Stimulated activated CD4-positive, alpha-beta T cell treated with anti-CD3 and anti-CD28 coated beads, Interleukin-15, amount 100 ng/mL, for 24 hours (primary cell): ENCODE measurements at regions not wholly inside any gene's neighbourhood (a gene's known extent, or its start where the extent isn't known, plus 50 kb on each side); places are given as distances from the start of the nearest gene placed in this dataset.

ENCODE experiments used
- DNase-seq: peaks from one replicate; pipeline ENCODE4 v3.0.0-alpha.2; 2020

DNA sequence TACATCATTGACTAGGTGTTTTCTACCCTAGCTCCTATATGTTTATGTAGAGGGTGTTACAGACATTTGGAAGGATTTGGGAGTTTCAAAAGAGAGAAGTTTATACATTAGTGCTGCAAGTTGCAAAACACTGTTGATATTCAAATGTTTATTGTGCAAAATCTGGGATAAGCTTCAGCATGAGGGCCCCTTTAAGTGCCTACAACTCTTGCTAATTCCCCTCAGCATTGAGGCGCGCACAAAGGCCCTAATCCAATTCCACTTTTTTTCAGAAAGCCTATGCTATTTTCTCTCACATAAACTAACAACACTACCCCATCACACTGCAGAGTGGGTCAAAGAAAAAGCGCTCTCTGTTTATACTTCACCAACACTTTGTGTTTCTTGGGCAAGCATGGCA is 208.0 kb downstream of the NR2F2 start:
- DNase-seq, result no peak

DNA sequence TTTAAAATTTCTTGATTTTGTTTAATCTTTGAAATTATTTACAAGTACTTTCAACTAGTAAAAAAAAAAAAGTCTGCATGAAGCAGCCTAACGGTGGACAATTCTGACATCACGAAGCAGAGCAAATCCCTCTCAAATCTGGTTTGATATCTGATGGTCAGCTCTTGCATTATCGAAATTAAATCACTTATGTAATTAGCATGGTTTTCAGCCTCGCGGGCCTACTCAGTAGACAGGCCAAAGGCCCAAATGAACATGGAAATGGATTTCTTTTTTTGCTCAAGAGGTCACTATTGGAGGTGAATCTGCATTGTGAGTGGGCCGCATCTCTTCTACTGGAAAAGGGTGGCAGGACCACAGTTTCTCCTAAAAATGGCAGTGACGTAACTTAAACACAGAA is 209.8 kb downstream of the NR2F2 start:
- DNase-seq, result no peak

DNA sequence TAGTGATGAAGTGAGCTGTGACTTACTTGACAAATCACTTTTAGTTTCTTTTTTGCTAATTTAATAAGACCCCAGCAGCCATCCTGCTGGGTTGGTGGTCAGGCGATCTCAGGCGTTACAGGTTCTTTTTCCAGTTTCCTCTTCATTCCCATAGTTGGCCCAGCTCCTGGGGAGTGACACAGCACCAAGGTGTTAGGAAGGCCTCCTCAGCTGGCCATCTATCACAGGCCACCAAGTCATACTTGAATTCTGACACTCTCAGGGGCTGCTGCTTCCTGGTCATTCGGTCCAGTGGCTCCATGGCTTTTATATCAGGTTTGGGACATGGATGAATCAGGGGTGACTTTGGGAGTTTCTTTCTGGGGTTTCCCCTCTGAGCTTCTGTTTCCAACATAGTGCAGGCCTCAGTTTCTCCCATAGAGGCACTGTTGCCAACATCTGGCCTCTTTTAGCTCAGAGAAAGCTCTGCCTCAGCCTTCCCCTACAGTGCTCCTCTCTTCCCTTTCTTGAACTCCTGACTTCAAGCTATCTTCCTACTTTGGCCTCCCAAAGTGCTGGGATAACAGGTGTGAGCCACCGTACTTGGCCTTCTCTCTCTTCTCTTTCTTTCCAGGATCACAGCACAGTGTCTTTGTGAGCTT is 211.8 kb downstream of the NR2F2 start:
- no peak for DNase-seq

DNA sequence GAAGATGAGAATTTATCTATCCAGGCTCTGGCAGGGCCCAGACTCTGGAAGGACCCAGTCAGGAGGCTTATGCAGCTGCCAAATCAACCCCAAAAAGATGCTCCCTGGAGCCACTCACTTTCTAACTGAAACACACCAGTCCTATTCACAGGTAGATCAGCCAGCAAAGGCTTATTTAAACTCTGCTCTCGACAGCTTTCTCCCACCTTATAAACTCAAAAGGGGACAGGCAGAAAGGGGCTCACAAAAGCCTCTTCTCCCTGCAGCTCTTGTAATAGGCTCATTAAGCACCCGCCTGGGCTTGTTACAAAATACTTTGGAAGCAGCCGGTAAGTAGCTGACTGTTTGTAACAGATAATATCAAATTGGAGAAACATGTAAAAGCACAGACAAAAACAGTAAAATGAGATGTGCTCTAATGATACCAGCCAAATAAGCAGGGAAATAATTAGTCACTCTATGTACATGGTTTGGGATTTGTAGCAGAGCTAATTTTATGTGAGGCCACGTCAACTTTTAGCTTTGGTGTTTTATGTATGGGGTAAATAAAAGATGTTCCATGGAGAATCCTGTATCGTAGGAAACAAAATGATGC is 213.8 kb downstream of the NR2F2 start:
- DNase-seq, result no peak

DNA sequence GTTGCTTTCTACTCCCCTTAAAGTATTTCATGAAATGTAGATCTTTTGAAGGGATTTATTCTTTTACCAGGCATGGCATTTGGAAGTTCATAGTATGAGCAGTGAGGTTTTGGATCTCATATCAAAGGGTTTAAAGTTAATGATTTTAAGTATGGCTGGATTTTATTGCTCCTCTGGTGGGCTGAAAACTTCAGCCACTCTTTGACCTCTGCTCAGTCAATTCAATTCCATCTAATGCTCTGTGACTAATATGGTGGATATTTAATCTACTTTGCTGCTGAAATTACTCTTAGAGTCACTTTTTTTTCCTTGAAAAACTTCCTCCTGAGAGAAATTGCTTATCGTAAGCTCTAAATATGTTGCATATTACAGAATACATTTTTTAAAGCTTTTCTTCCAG is 218.6 kb downstream of the NR2F2 start:
- no peak for DNase-seq

DNA sequence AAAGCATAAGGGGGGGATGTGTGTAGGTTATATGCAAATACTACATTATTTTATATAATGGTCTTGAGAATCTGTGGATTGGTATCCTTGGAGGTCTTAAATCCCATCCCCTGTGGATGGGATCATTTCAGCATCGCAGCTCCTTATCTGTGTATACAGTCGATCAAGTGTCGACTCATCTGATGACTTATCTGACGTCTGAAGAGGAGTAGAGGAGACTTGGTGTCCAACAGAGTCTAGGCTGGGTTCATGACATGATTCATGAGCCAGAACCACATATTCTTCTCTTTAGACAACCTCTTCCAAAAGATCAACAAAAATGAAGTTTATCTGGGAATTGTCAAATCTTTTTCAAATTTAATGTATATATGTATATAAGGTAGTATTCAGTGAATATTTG is 220.7 kb downstream of the NR2F2 start:
- DNase-seq, result no peak

DNA sequence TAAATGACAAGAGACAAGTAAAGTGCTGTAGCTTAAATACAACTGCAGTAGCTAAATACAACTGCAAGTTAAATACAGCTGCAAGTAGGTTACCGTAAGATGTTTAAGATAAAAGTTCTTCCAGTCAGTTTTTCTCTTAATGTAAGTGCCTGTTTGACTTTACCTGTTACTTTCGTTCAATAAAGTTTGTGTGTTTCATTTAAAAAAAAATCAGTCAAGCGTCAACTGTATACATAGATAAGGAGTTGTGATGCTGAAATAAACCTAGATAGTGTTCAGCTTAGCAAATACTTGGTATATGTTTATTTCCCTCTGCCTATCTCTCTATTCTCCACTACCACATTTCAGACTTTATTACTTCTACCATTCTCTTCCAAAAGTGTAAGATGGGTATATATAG is 221.2 kb downstream of the NR2F2 start:
- DNase-seq, result no peak

DNA sequence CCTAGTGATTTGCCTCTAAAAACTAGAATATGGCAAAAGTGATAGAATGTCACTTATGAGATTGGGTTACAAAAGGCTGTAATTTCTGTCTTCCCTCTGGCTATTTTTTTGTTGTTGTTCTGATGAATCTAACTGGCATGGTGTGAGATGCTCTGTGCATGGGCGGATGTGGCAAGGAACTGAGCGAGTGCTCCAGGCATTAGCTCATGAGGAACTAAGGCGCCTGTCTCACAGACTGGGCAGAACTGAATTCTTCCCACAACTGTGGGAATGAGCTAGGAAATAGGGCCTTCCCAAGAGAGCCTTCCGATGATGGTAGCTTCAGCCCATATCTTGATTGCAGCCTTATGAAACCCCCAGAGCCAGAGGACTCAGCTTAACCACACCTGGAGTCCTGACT is 222.5 kb downstream of the NR2F2 start:
- no peak for DNase-seq

DNA sequence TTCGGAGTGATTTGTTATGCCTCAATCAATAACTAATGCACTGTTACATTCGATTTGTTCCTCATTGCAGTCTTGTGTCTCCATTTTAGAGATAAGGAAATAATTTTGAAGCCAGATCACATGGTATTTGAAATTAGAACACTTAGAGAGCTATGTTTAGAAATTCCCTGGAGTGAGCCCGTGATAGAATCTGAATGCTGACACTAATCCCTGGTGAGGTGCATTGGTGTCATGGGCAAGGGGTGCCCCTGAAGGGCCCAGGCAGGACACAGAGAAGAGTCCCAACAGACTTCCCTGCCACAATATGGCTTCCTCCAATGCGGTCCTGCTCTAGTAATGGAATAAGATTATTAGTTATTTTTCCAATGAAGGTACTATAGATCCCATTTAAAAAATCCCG is 223.0 kb downstream of the NR2F2 start:
- DNase-seq, result no peak

DNA sequence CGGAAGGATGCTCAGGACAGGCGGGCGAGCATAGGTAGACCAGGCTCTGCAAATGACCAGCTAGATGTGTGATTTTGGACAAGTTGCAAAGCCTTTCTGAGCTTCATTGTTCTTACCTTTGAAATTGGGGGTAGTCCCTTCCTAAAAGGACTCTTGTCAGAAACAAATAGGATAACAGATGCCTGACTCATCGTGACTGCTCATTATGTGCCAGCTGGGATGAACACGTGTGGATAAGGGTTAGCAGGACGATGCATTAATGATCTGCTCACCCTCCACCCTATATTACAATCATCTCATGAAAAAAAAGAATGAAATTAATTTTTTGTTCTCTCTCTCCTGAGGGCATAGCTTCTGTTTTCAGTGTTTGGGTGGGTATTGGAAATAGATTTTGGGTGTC is 223.4 kb downstream of the NR2F2 start:
- no peak for DNase-seq

DNA sequence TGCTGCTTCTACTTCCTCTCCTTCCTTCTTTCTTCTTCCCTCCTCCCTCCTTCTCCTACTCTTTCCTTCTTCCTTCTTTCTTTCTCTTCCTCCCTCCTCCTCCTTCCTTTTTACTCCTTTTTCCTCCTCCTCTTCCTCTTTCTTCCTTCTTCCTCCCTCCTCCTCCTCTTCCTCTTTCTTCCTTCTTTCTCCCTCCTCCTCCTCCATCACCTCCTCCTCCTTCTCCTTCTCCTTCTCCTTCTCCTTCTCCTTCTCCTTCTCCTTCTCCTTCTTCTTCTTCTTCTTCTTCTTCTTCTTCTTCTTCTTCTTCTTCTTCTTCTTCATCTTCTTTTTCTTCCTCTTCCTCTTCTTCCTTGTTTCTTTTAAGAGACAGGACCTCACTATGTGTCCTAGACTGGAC is 224.0 kb downstream of the NR2F2 start:
- no peak for DNase-seq

DNA sequence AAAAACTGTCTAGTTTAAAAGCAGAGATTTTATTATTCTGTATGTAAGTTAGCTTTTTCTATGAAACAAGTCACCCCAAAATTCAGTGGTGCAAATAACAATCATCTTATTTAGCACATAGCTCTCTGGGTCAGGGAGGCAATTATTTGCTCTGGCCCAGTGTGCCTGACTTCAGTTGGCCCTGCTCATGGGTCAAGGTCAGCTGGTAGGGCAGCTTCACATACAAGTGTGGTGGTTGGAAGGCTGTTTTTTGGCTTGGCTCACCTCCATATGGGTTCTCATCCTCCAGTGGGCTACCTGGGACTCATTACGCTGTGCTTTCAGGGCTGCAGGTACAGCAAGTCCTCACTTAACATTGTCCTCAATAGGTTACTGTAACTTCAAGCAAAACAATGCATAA is 228.6 kb downstream of the NR2F2 start:
- DNase-seq, result no peak

DNA sequence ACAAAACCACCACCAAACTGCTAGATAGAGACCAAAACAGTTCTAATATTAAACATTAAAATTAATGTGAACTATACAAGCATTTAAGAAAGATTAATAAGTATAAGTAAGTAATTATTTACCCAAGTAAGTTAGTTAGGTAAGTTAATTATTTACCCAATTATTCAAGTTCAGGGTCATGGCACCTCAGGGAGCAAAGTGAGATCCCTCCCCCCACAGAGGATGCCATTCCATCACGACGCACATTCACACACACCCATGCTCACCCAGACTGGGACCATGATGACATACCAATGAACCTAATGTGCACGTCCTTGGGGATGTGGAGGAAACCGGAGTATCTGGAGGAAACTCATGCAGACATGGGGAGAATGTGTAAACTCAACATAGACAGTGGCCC is 229.1 kb downstream of the NR2F2 start:
- no peak for DNase-seq

DNA sequence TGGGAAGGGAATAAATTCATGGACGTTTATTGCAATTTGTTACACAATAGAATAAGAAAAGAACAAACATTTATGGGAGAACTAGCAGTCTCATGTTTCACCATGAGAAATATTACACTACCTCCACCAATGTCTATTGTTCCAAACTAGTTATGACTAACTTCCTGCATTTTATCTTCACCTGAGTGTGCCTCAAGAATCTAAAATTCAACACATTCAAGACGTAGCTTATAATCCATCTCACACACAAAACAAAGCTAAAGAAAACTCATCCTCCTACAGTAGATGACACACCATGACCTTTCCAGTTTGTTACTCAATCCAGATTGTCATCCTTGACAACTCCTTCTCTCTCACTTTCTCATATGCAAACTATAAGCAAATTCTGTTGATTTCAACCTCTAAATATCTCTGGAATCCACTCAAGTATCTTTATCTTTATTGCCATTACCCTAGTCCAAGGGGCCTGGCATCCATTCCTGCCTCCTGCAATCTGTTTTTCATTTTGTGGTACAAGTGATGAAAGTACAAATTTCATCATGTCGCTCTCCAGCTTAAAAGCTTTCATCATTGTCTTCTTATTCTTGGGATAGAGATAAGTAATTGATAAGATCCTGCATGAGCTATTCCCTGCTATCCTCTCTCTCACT is 229.9 kb downstream of the NR2F2 start:
- no peak for DNase-seq

DNA sequence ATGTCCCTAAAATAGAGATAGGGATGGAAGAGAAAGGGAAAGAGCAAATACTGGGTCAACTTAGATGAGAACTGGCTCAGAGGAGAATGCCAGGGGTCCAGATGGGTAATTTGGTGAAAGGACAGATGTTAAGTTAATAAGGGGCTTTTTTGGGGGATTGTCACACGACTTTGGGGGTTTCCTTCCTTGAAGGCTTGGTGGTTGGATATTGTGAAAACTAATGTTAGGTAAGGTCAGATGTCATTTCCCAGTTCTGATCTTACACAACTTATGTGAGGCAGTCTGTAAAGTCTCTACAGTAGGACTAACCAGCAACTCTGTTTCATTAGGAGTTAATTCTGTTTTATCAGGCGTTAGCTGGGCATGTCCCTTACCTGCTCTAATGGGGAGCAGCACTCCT is 231.1 kb downstream of the NR2F2 start:
- DNase-seq, result no peak

DNA sequence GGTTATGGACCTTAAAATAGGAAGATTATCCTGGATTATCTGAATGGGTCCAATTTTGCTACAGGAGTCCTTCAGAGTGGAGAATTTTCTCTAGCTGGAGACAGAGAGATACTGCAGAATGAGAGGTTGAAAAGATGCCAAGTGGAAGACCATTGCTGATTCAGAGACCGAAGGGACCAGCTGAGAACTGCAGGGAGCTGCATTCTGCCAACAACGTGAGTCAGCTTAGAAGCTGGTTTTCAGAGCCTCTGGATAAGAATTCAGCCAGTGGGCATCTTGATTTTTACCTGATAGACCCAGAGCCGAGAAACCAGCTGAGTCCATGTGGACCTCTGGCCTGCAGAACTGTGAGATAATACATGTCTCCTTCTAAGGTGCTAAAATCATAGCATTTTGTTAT is 234.0 kb downstream of the NR2F2 start:
- no peak for DNase-seq

DNA sequence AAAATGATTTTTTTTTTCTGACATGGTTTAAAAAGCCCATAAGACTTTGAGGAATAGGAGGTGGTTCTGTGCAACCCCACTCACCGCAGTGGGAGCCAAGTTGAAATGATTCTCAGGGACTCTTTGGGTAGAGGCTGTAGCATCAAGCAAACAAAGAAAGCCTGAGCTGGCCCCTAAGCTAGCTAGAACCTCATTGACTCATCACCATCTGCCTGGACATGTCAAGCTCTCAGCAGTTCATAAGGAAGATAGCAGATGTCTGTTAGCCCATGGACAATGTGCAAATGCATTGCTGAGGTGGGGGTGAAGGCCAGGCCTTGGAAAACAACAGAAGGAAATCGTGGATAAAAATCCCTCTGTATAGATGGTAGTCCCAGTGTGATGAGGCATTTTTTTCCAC is 234.8 kb downstream of the NR2F2 start:
- DNase-seq, result no peak

DNA sequence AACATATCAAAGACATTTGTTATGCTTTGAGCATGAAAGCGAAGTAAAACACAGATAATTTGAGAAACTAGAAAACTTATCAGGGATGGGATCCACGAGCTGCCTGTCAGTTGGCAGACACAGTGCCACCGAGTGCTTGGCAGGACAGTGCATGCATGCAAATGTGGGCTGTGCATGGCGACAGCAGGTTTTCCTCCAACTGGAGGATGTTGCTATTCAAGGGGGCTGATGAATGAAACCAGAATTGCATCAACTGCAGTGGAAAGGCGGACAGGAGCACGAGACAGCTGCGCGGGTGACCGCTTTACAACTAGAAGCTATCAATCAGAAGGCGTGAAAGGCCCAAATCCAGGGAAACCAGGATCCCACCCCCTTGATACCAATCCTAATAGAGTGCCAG is 244.3 kb downstream of the NR2F2 start:
- DNase-seq, result no peak

DNA sequence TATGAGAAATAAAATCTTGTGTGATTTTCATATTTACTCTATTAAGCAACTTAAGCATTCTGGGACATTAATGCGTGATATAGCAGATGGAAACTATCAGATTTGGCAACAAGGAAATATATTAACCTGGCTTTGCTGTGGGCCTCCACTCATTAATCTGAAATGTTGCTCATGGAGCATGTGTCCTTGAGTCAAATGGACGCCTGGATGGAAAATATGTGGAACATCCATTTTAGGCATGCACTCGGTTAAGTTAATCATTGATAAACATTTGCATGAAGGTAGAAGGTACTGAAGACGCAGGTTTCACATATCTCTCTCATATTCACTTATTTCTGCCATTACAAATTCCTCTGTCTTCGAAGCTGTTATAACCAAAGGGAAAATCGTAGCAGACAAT is 246.1 kb downstream of the NR2F2 start:
- DNase-seq, result no peak

DNA sequence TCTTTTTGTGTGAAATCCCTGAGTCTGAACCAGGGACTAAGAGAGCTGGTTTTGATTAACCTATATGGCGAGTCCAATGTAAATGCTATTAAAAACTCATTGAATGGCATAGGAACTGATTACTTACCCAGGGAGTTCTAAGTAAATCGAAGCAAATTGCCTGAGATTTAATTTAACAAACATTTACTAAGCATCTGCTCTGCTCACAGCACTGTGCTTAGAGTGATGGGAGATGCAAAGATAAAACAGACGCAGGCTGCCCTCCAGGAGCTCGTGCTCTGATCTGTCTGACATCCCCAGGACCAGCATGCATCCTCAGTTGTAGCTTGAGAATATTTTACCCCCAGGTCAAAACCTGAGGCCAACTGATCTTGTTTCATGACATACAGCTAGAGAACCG is 247.9 kb downstream of the NR2F2 start:
- DNase-seq, result no peak

DNA sequence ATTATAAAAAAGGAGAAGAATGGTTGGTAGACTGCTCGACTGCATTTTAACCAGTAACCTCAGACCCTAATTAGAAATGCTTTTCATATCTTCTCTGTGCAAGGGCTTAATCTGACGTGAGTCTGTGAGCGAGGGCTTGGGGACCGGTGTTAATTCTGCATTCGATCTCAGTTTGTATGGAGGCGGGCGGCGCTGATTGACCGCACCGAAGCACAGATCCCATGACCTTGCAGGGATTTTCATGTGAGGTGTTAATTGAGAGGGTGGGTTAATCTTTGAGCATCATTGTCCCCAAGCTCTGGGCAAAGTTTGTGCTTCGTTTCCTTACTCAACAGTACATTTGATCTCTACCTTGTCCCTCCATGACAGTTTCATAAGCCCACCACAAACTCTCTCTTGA is 250.9 kb downstream of the NR2F2 start:
- no peak for DNase-seq

DNA sequence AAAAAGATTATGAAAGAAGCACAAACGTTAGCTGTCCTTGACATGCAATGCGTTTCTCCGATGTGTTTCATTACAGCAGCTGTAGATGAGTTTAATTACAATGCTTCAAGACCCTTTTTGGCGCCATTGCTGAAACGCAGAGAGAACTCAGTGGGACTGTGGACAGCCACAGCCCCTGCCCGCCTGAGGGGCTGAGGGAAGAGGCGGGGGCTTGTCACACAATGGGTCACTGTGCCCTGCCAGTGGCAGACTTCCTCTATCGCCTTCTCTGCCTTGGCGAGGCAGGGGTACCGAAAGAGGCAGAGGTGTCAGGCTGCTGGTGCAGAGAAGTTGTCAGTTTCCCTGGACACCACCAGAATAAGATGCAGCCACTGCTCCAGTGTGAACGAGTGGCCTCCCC is 252.0 kb downstream of the NR2F2 start:
- DNase-seq, result no peak

DNA sequence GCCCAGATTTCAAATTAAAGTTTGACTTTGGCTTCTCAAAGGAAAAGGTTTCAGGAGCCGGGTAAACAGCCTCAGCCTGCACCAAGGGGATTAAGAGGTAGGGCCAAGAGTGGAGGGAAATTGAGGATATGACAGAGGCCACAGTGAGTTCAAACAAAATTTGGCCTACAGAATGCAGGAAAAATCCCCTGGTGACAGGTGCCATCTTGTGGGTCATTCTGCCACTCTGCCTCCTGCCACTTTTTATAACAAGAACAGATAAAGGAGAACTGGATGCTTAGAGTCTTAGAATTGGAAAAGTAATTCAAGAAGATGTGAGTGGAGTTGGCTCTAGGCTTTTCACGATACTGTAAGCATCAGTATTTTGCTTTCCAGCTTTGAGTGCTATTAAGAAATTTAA is 253.2 kb downstream of the NR2F2 start:
- no peak for DNase-seq

DNA sequence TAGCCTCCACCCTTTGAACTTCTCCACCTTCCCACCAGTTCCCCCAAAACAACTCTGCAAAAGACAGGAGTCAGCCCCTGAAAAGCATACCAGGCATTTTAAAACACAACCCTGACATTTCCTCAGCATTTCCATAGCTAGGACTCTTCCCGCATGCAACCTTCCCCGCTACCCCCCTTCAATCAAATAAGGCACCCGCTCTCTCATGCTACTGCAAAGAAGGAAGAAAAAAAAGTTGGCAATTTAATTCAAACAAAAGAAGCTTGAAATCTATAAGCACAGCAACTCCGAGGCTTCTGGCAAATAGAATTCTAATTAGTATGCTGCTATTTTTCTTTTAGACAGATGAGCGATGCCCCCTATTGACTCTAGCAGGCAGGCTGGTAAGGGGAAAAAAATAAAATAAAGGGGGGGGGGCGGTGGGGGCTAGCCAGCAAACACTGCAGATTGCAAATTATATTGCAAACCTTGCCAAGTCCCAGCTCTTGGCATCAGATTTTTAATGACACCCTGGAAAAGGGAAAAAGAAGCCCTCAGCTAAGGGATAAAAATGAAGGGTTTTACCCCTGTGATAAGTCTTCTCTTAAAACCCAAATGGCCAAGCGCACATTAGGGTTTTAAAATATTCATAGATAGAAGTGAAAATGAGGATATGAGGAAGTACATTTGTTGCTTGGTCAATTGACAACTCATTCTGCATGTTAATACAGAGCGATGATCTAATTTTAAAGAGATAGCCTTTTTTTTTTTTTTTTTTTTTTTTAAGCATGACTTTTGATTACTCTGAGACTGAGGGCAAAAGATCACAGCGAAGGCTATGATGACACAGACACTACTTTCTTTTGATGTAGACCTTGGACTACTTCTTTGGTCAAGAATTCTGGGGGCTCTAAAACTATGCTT is 255.2 kb downstream of the NR2F2 start:
- no peak for DNase-seq
